Rectal smooth muscle tissue (tissue), 1 donor: ENCODE measurements at regions not wholly inside any gene's neighbourhood (a gene's known extent, or its start where the extent isn't known, plus 50 kb on each side); places are given as distances from the start of the nearest gene placed in this dataset.

Experiments used
- H3K27ac ChIP-seq: one replicate; pipeline ENCODE4 v1.7.0; 2013; ENCODE audit warnings: low read depth, low read length, inconsistent platforms
- H3K27me3 ChIP-seq: one replicate; pipeline ENCODE4 v1.7.0; 2013; ENCODE audit warnings: low read length; ENCODE audit not compliant: control insufficient read depth, insufficient read depth
- H3K36me3 ChIP-seq: one replicate; pipeline ENCODE4 v1.7.0; 2013; ENCODE audit warnings: low read length; ENCODE audit not compliant: control insufficient read depth, insufficient read depth
- H3K4me1 ChIP-seq: one replicate; pipeline ENCODE4 v1.7.0; 2013; ENCODE audit warnings: low read length; ENCODE audit not compliant: control insufficient read depth, insufficient read depth
- H3K4me3 ChIP-seq: one replicate; pipeline ENCODE4 v1.7.0; 2013; ENCODE audit warnings: low read length
- H3K9ac ChIP-seq: one replicate; pipeline ENCODE4 v1.7.0; 2013; ENCODE audit warnings: low read length

- Histone ChIP-seq H3K9ac (no peak overlapping the region), H3K27me3 (no peaks in the 10 kb centered on the region), H3K27ac (peak overlapping the region; percentile 55)
Observed at GRCh38 chr3:102206511-102207031, 228.2 kb upstream of the ZPLD1 start.

GRCh38 chr3:102207151-102207571 is 227.7 kb upstream of the ZPLD1 start:
- H3K27ac ChIP-seq = peak overlapping the region; percentile 55
- no peaks in the 10 kb centered on the region for H3K36me3 ChIP-seq
- no peaks in the 10 kb centered on the region for H3K27me3 ChIP-seq
- H3K9ac ChIP-seq = no peak overlapping the region
- H3K4me1 ChIP-seq = peaks cover 13% of the 10 kb centered on the region
- H3K4me3 ChIP-seq = no peak overlapping the region

More at GRCh38 chr3:102206511-102207031, 228.2 kb upstream of the ZPLD1 start:
- Histone ChIP-seq H3K4me1 (peaks cover 13% of the 10 kb centered on the region), H3K4me3 (no peak overlapping the region), H3K36me3 (no peaks in the 10 kb centered on the region)

- Histone ChIP-seq H3K9ac (no peak overlapping the region), H3K27me3 (no peaks in the 10 kb centered on the region), H3K4me3 (no peak overlapping the region), H3K36me3 (no peaks in the 10 kb centered on the region), H3K27ac (no peak overlapping the region), H3K4me1 (no peaks in the 10 kb centered on the region)
Observed at GRCh38 chr3:102215166-102215565, 219.6 kb upstream of the ZPLD1 start.

GRCh38 chr3:102223132-102223531 is 211.7 kb upstream of the ZPLD1 start:
- Histone ChIP-seq H3K36me3 (no peaks in the 10 kb centered on the region), H3K4me1 (no peaks in the 10 kb centered on the region), H3K27me3 (no peaks in the 10 kb centered on the region), H3K27ac (no peak overlapping the region), H3K4me3 (no peak overlapping the region), H3K9ac (no peak overlapping the region)

GRCh38 chr3:102224171-102224570 is 210.6 kb upstream of the ZPLD1 start:
- Histone ChIP-seq H3K4me3 (no peak overlapping the region), H3K4me1 (no peaks in the 10 kb centered on the region), H3K9ac (no peak overlapping the region), H3K27me3 (no peaks in the 10 kb centered on the region), H3K27ac (no peak overlapping the region), H3K36me3 (no peaks in the 10 kb centered on the region)

- H3K27ac ChIP-seq = no peak overlapping the region
- no peak overlapping the region for H3K9ac ChIP-seq
- H3K27me3 ChIP-seq = no peaks in the 10 kb centered on the region
- H3K4me3 ChIP-seq = no peak overlapping the region
- no peaks in the 10 kb centered on the region for H3K36me3 ChIP-seq
- no peaks in the 10 kb centered on the region for H3K4me1 ChIP-seq
Observed at GRCh38 chr3:102225005-102225404, 209.8 kb upstream of the ZPLD1 start.

GRCh38 chr3:102225407-102226132 is 209.2 kb upstream of the ZPLD1 start:
- H3K4me3 ChIP-seq = no peak overlapping the region
- H3K9ac ChIP-seq = no peak overlapping the region
- no peaks in the 10 kb centered on the region for H3K4me1 ChIP-seq
- no peak overlapping the region for H3K27ac ChIP-seq
- H3K36me3 ChIP-seq = no peaks in the 10 kb centered on the region
- H3K27me3 ChIP-seq = no peaks in the 10 kb centered on the region

GRCh38 chr3:102226463-102226862 is 208.4 kb upstream of the ZPLD1 start:
- Histone ChIP-seq H3K27me3 (no peaks in the 10 kb centered on the region), H3K9ac (no peak overlapping the region), H3K27ac (no peak overlapping the region), H3K36me3 (no peaks in the 10 kb centered on the region), H3K4me3 (no peak overlapping the region), H3K4me1 (no peaks in the 10 kb centered on the region)

- H3K27ac ChIP-seq = no peak overlapping the region
- no peaks in the 10 kb centered on the region for H3K27me3 ChIP-seq
Observed at GRCh38 chr3:102229062-102229655, 205.7 kb upstream of the ZPLD1 start.

GRCh38 chr3:102230057-102230456 is 204.8 kb upstream of the ZPLD1 start:
- no peak overlapping the region for H3K27ac ChIP-seq
- H3K9ac ChIP-seq = no peak overlapping the region
- H3K4me1 ChIP-seq = no peaks in the 10 kb centered on the region
- no peak overlapping the region for H3K4me3 ChIP-seq
- no peaks in the 10 kb centered on the region for H3K36me3 ChIP-seq
- no peaks in the 10 kb centered on the region for H3K27me3 ChIP-seq

More at GRCh38 chr3:102229062-102229655, 205.7 kb upstream of the ZPLD1 start:
- Histone ChIP-seq H3K9ac (no peak overlapping the region), H3K4me3 (no peak overlapping the region), H3K4me1 (no peaks in the 10 kb centered on the region), H3K36me3 (no peaks in the 10 kb centered on the region)

- H3K4me3 ChIP-seq = no peak overlapping the region
- H3K4me1 ChIP-seq = no peaks in the 10 kb centered on the region
- H3K27me3 ChIP-seq = no peaks in the 10 kb centered on the region
- no peak overlapping the region for H3K27ac ChIP-seq
- no peak overlapping the region for H3K9ac ChIP-seq
- H3K36me3 ChIP-seq = no peaks in the 10 kb centered on the region
Observed at GRCh38 chr3:102233881-102234280, 200.9 kb upstream of the ZPLD1 start.

GRCh38 chr3:102235679-102236078 is 199.1 kb upstream of the ZPLD1 start:
- Histone ChIP-seq H3K9ac (no peak overlapping the region), H3K27ac (no peak overlapping the region), H3K4me1 (no peaks in the 10 kb centered on the region), H3K27me3 (no peaks in the 10 kb centered on the region), H3K36me3 (no peaks in the 10 kb centered on the region), H3K4me3 (no peak overlapping the region)

- Histone ChIP-seq H3K36me3 (no peaks in the 10 kb centered on the region), H3K27me3 (no peaks in the 10 kb centered on the region), H3K9ac (no peak overlapping the region), H3K4me3 (no peak overlapping the region), H3K27ac (no peak overlapping the region), H3K4me1 (no peaks in the 10 kb centered on the region)
Observed at GRCh38 chr3:102237181-102237580, 197.6 kb upstream of the ZPLD1 start.
